ENCODE measurements at regions not wholly inside any gene's neighbourhood (a gene's known extent, or its start where the extent isn't known, plus 50 kb on each side); places are given as distances from the start of the nearest gene placed in this dataset.

DNA sequence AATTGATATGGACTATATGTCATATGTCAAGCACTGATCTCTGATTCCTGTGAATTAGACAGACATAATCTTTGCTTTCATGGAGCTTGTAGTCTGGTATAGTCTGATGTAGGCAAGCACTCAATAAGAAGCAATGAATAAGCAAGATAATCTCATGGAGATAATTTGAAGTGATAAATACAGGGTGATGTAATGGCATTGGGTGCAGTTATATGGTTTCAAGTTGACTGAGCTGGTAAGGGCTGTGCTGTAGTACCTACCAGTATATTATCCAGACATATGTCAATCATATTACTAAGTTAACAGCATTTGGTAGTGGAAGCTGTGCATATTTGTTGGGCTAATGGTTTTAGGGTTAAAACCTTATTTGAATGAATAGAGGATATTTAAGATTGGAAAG, 117.5 kb upstream of the PRPS1L1 start (continued):
- TF ChIP-seq ZFX (CRISPR knock-in tag; IDR thresholded peaks at IDR 0.05; ENCODE audit: low read depth) (no peak), SRY (CRISPR knock-in tag; IDR thresholded peaks at IDR 0.05) (no peak)

DNA sequence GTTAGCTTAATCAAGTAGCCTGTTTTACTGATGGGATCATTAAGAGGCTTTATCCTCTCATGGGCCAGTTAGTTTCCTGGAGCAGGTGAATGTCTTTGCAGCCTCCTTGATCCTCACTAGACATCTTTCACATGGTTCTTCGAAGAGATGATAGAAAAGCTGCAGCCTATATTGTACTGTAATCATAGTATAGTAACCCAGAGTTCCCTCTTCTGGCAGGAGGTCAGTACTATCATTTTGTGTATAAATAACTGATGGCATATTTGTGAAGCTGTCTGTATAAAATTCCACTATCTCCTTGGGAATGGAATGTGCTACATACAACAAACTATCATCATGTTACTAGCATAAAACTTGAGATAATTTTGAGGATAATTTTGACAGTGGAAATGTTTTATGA, 123.8 kb upstream of the PRPS1L1 start:
- H3K36me3 ChIP-seq (replicated peaks in 1 of 2; ENCODE audit: control insufficient read depth in 1 of 2, insufficient read depth in 2 of 2, low read length in 2 of 2) = no peaks in the 10 kb centered on the region
- H3K4me2 ChIP-seq (ENCODE audit: low read depth, low read length) = no peak overlapping the region
- BruUV-seq (replicated peaks) = no TSS peak
- H3K4me1 ChIP-seq (ENCODE audit: insufficient read depth, low read length) = no peaks in the 10 kb centered on the region
- H3K79me2 ChIP-seq (ENCODE audit: insufficient read depth, low read length) = no peaks in the 10 kb centered on the region
- DNase-seq (ENCODE audit: low spot score) (no peak), FAIRE-seq (no peak), ATAC-seq (no peak)
- 6% methylated on average over 1 of the region's 1 CpG for WGBS (ENCODE audit: low lambda C conversion rate)
- ChIA-PET POLR2A (no interaction called here), CTCF (ENCODE audit: low intra/inter-chr PET ratio, low total read pairs) (no interaction called here)
- no peak overlapping the region for H3K4me3 ChIP-seq (replicated peaks in 1 of 3; ENCODE audit: insufficient read depth in 1 of 3, low read depth in 2 of 3, low read length in 3 of 3)
- H3K27ac ChIP-seq (ENCODE audit: extremely low read length, insufficient read depth, low read length) = no peak overlapping the region
- intact Hi-C loops (cut with micrococcal nuclease; ENCODE audit: unreplicated experiment) = no loop called here
- no peaks in the 10 kb centered on the region for H4K20me1 ChIP-seq (ENCODE audit: insufficient read depth, low read length)
- in situ Hi-C loops (cut with HindIII; ENCODE audit: extremely low pct_ligation_motif_present, low pct_unique_long_range_greater_than_20kb) = no loop called here
- TF ChIP-seq JUND (CRISPR knock-in tag; IDR thresholded peaks at IDR 0.05) (no peak), NCOR1 (IDR thresholded peaks at IDR 0.05; ENCODE audit: borderline replicate concordance, low read length) (no peak), SNAPC4 (CRISPR knock-in tag; IDR thresholded peaks at IDR 0.05) (no peak), ZNF256 (CRISPR knock-in tag; conservative IDR thresholded peaks at IDR 0.05) (no peak), FOXO4 (CRISPR knock-in tag; conservative IDR thresholded peaks at IDR 0.05) (no peak), ZBTB8A (CRISPR knock-in tag; IDR thresholded peaks at IDR 0.05; ENCODE audit: borderline replicate concordance, low read depth) (no peak), TMF1 (CRISPR knock-in tag; IDR thresholded peaks at IDR 0.05; ENCODE audit: low read depth) (no peak), PRPF4 (IDR thresholded peaks at IDR 0.05; ENCODE audit: low read depth, low read length, poor library complexity, severe bottlenecking) (no peak)
- H3K9ac ChIP-seq (ENCODE audit: insufficient read depth, low read depth, low read length) = no peak overlapping the region
- no peaks in the 10 kb centered on the region for H3K9me3 ChIP-seq (ENCODE audit: low read length)
- no peak overlapping the region for H2AFZ ChIP-seq (ENCODE audit: low read length)
- no peaks in the 10 kb centered on the region for H3K27me3 ChIP-seq (ENCODE audit: control insufficient read depth in 1 of 2, insufficient read depth in 2 of 2, low read length in 2 of 2)
